Suprapubic skin (tissue), 4 donors: ENCODE measurements at regions not wholly inside any gene's neighbourhood (a gene's known extent, or its start where the extent isn't known, plus 50 kb on each side); places are given as distances from the start of the nearest gene placed in this dataset.
A peak's percentile ranks its signal among the peaks of the same experiment; 100 is the strongest.

Source experiments
- DNase-seq, 2 donors: peaks; one replicate each; pipeline ENCODE4 v3.0.0-alpha.2; 2019; ENCODE audit warnings: low spot score in 2 of 2
- H3K27ac ChIP-seq: fragments of 200-600 bp; sonication (generic); one replicate; pipeline ENCODE4 v1.5.1; 2019
- H3K27me3 ChIP-seq: fragments of 200-600 bp; sonication (generic); one replicate; pipeline ENCODE4 v1.5.1; 2019
- H3K36me3 ChIP-seq: fragments of 200-600 bp; sonication (generic); one replicate; pipeline ENCODE4 v1.5.1; 2019
- H3K4me1 ChIP-seq: fragments of 200-600 bp; sonication (generic); one replicate; pipeline ENCODE4 v1.5.1; 2019
- H3K4me3 ChIP-seq: fragments of 200-600 bp; sonication (generic); one replicate; pipeline ENCODE4 v1.5.1; 2019; ENCODE audit warnings: mild to moderate bottlenecking
- H3K9me3 ChIP-seq: fragments of 200-600 bp; sonication (generic); one replicate; pipeline ENCODE4 v1.5.1; 2019
- CTCF ChIP-seq, 2 donors: fragments of 200-600 bp in 1 of 2; fragments of 450-650 bp in 1 of 2; sonication (generic) in 1 of 2; IDR thresholded peaks; one replicate each; pipeline ENCODE4 v1.5.1; 2016 to 2019; ENCODE audit warnings: antibody characterized with exemption in 2 of 2, mild to moderate bottlenecking in 1 of 2, moderate library complexity in 1 of 2
- EP300 ChIP-seq: sonication (generic); formaldehyde crosslinking; IDR thresholded peaks from one replicate; pipeline ENCODE4 v1.6.1; 2017; ENCODE audit warnings: antibody characterized with exemption
- POLR2A ChIP-seq, 2 donors: fragments of 450-650 bp; IDR thresholded peaks; one replicate each; pipeline ENCODE4 v1.6.1; 2017; ENCODE audit warnings: antibody characterized with exemption in 2 of 2, mild to moderate bottlenecking in 2 of 2, moderate library complexity in 2 of 2
- POLR2AphosphoS5 ChIP-seq, 3 donors: sonication (generic); formaldehyde crosslinking; IDR thresholded peaks; one replicate each; pipeline ENCODE4 v1.6.1; 2017; ENCODE audit warnings: antibody characterized with exemption in 3 of 3
- WGBS: methylation state at CpG from one replicate; pipeline ENCODE4 v1.1.5; 2018; 5-methylcytosine and 5-hydroxymethylcytosine counted together

- no peaks in the 10 kb centered on the region for H3K4me1 ChIP-seq
- peak overlapping the region; percentile 20 for H3K27ac ChIP-seq
- DNase-seq, result no peak
- TF ChIP-seq EP300 (no peak), POLR2A (IDR thresholded peaks at IDR 0.05) (no peak), POLR2AphosphoS5 (IDR thresholded peaks at IDR 0.05) (no peak)
- no peak overlapping the region for H3K4me3 ChIP-seq
- peaks cover 4% of the 10 kb centered on the region for H3K9me3 ChIP-seq
- H3K27me3 ChIP-seq, result no peaks in the 10 kb centered on the region
- H3K36me3 ChIP-seq, result no peaks in the 10 kb centered on the region
- 28% methylated on average over 6 of the region's 6 CpGs for WGBS
These were observed 406.3 kb upstream of the RBFOX1 start for GRCh38 chr16:6926341-6926740.

- no peaks in the 10 kb centered on the region for H3K4me1 ChIP-seq
These were observed 414.0 kb upstream of the RBFOX1 start for GRCh38 chr16:6918646-6919045.

GRCh38 chr16:6916946-6917345, 415.7 kb upstream of the RBFOX1 start:
- 89% methylated on average over 2 of the region's 2 CpGs for whole genome bisulfite sequencing
- H3K9me3 ChIP-seq, result no peaks in the 10 kb centered on the region
- no peak overlapping the region for H3K27ac ChIP-seq
- H3K36me3 ChIP-seq, result no peaks in the 10 kb centered on the region
- no peak for DNase-seq
- no peaks in the 10 kb centered on the region for H3K4me1 ChIP-seq
- TF ChIP-seq POLR2AphosphoS5 (IDR thresholded peaks at IDR 0.05), result no peak
- no peak for TF ChIP-seq CTCF (IDR thresholded peaks at IDR 0.05)
- TF ChIP-seq EP300, result no peak
- no peak for TF ChIP-seq POLR2A (IDR thresholded peaks at IDR 0.05)
- no peak overlapping the region for H3K4me3 ChIP-seq
- H3K27me3 ChIP-seq, result no peaks in the 10 kb centered on the region

More at GRCh38 chr16:6918646-6919045, 414.0 kb upstream of the RBFOX1 start:
- Histone ChIP-seq H3K27me3 (no peaks in the 10 kb centered on the region), H3K36me3 (no peaks in the 10 kb centered on the region), H3K9me3 (no peaks in the 10 kb centered on the region), H3K27ac (no peak overlapping the region), H3K4me3 (no peak overlapping the region)
- DNase-seq, result no peak
- no peak for TF ChIP-seq POLR2A (IDR thresholded peaks at IDR 0.05)
- TF ChIP-seq POLR2AphosphoS5 (IDR thresholded peaks at IDR 0.05), result no peak
- TF ChIP-seq CTCF (IDR thresholded peaks at IDR 0.05), result no peak
- no peak for TF ChIP-seq EP300
- 88% methylated on average over 7 of the region's 7 CpGs for WGBS

- no peaks in the 10 kb centered on the region for H3K36me3 ChIP-seq
- no peak for DNase-seq
- no peak overlapping the region for H3K27ac ChIP-seq
- H3K9me3 ChIP-seq, result no peaks in the 10 kb centered on the region
- WGBS, result 84% methylated on average over 5 of the region's 5 CpGs
- H3K4me3 ChIP-seq, result no peak overlapping the region
- no peaks in the 10 kb centered on the region for H3K4me1 ChIP-seq
- TF ChIP-seq POLR2AphosphoS5 (IDR thresholded peaks at IDR 0.05), result no peak
- TF ChIP-seq POLR2A (IDR thresholded peaks at IDR 0.05), result no peak
- H3K27me3 ChIP-seq, result no peaks in the 10 kb centered on the region
These were observed 419.1 kb upstream of the RBFOX1 start for GRCh38 chr16:6913566-6913965.

- 37% methylated on average over 5 of the region's 5 CpGs for WGBS
- no peak overlapping the region for H3K4me3 ChIP-seq
- TF ChIP-seq POLR2A (IDR thresholded peaks at IDR 0.05) (no peak), CTCF (IDR thresholded peaks at IDR 0.05) (no peak), EP300 (no peak), POLR2AphosphoS5 (IDR thresholded peaks at IDR 0.05) (no peak)
- no peaks in the 10 kb centered on the region for H3K27me3 ChIP-seq
- H3K27ac ChIP-seq, result no peak overlapping the region
- H3K36me3 ChIP-seq, result no peaks in the 10 kb centered on the region
- no peak for DNase-seq
- H3K4me1 ChIP-seq, result no peaks in the 10 kb centered on the region
- no peaks in the 10 kb centered on the region for H3K9me3 ChIP-seq
These were observed 422.3 kb upstream of the RBFOX1 start for GRCh38 chr16:6910301-6910700.

GRCh38 chr16:6905601-6906000, 427.0 kb upstream of the RBFOX1 start:
- Histone ChIP-seq H3K4me3 (no peak overlapping the region), H3K36me3 (no peaks in the 10 kb centered on the region), H3K27ac (no peak overlapping the region), H3K9me3 (no peaks in the 10 kb centered on the region), H3K4me1 (no peaks in the 10 kb centered on the region), H3K27me3 (no peaks in the 10 kb centered on the region)
- 44% methylated on average over 3 of the region's 3 CpGs for WGBS
- DNase-seq, result no peak
- TF ChIP-seq EP300, result no peak
- no peak for TF ChIP-seq CTCF (IDR thresholded peaks at IDR 0.05)
- TF ChIP-seq POLR2A (IDR thresholded peaks at IDR 0.05), result no peak
- no peak for TF ChIP-seq POLR2AphosphoS5 (IDR thresholded peaks at IDR 0.05)
